Stimulated activated CD4-positive, alpha-beta T cell treated with anti-CD3 and anti-CD28 coated beads, Interleukin-4, amount 100 ng/mL, for 4 hours (primary cell): ENCODE measurements at regions not wholly inside any gene's neighbourhood (a gene's known extent, or its start where the extent isn't known, plus 50 kb on each side); places are given as distances from the start of the nearest gene placed in this dataset.
"Not testable (repeated sequence)": the region's sequence is repeated elsewhere in the genome, so short reads cannot be mapped to it uniquely, and the experiment has no call there.

Source experiments
- DNase-seq, 2 experiments: peaks; one replicate each; pipeline ENCODE4 v3.0.0-alpha.2; 2020

GRCh38 chr17:47066841-47067682 is 88.0 kb upstream of the RPRML start:
- peak; percentile 69 to 80 for DNase-seq

- no peak for DNase-seq
These were observed 87.0 kb upstream of the RPRML start for GRCh38 chr17:47066095-47066494.

DNA sequence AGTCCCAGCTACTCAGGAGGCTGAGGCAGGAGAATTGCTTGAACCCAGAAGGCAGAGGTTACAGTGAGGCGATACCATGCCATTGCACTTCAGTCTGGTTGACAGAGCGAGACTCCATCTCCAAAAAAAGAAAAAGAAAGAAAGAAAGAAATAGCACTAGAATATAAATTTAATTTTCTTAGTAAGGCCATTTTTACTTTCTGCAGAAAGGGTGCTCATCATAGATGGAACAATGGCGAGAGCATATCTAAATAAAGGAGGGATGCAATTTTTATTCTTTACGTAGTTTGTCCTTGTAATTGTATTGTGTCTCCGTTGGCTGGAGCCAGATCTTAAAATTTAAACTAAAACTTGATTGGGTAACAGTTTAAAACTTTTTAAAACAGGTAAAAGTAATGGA is 85.6 kb upstream of the RPRML start:
- DNase-seq = no peak

DNA sequence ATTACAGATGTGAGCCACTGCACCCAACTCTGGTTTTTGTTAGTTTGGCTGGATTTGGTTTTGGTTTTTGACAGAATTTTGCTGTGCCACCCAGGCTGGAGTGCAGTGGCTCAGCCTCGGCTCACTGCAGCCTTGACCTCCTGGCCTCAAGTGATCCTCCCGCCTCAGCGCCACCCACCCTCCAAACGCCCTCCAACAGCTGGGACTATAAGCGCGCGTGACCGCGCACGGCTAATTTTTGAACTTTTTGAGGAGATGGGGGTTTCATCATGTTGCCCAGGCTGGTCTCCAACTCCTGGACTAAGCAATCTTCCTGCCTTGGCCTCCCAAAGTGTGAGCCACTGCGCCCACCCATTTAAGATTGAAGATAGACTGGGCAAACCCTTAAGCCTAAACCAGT is 84.4 kb upstream of the RPRML start:
- no peak for DNase-seq

DNA sequence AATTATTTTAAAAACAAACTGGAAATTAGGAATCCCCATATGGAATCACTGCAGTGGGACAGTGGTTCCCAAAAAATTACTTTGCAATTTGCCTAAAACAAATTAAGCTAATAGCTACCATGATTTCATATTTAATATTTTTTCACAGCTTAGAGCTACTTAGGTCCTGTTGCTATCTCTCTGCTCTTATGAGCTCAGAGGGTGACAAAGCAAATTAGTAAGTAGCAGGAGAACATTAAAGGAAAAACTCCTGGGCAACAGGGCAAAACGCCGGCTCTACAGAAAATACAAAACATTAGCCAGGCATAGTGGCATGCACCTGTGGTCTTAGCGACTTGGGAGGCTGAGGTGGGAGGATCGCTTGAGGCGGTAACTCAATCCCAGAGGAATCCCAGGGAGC is 83.8 kb upstream of the RPRML start:
- DNase-seq = not testable (repeated sequence)

GRCh38 chr17:47060005-47060404 is 81.0 kb upstream of the RPRML start:
- not testable (repeated sequence) for DNase-seq

- DNase-seq = no peak
These were observed 78.8 kb upstream of the RPRML start for GRCh38 chr17:47057830-47058229.

GRCh38 chr17:47057279-47057678 is 78.2 kb upstream of the RPRML start:
- DNase-seq = not testable (repeated sequence)

DNA sequence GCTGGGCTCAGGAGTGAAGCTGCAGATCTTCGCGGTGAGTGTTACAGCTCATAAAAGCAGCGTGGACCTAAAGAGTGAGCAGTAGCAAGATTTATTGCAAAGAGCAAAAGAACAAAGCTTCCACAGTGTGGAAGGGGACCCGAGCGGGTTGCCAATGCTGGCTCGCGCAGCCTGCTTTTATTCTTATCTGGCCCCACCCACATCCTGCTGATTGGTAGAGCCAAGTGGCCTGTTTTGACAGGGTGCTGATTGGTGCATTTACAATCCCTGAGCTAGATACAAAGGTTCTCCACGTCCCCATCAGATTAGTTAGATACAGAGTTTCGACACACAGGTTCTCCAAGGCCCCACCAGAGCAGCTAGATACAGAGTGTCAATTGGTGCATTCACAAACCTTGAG is 77.6 kb upstream of the RPRML start:
- not testable (repeated sequence) for DNase-seq
